DOHH2 (cell line): ENCODE measurements at regions not wholly inside any gene's neighbourhood (a gene's known extent, or its start where the extent isn't known, plus 50 kb on each side); places are given as distances from the start of the nearest gene placed in this dataset.

ENCODE experiments used
- H3F3A ChIP-seq: fragments of 200-600 bp; sonication (generic), shearing (Covaris generic); 2 replicates; pipeline ENCODE4 v1.6.0; 2016; ENCODE audit warnings: antibody characterized with exemption, mild to moderate bottlenecking; ENCODE audit not compliant: control insufficient read depth, insufficient read depth
- H3K27ac ChIP-seq: fragments of 200-600 bp; sonication (generic); 2 replicates; pipeline ENCODE4 v1.5.1; 2014; ENCODE audit warnings: low read depth, mild to moderate bottlenecking, low read length, moderate library complexity
- H3K27me3 ChIP-seq: fragments of 200-600 bp; sonication (generic); 2 replicates; pipeline ENCODE4 v1.6.1; 2014; ENCODE audit warnings: mild to moderate bottlenecking, low read length, mixed read lengths; ENCODE audit not compliant: control insufficient read depth
- H3K36me3 ChIP-seq: fragments of 200-600 bp; sonication (generic); 2 replicates; pipeline ENCODE4 v1.6.1; 2014; ENCODE audit warnings: mild to moderate bottlenecking, low read length, moderate library complexity, mixed read lengths; ENCODE audit not compliant: control insufficient read depth
- H3K4me1 ChIP-seq: fragments of 200-600 bp; sonication (generic); 2 replicates; pipeline ENCODE4 v1.6.1; 2014; ENCODE audit warnings: mild to moderate bottlenecking, low read length, mixed read lengths; ENCODE audit not compliant: control insufficient read depth
- H3K4me2 ChIP-seq: fragments of 200-600 bp; sonication (generic); 2 replicates; pipeline ENCODE4 v1.6.0; 2014; ENCODE audit warnings: mild to moderate bottlenecking, low read length, moderate library complexity
- H3K4me3 ChIP-seq: fragments of 200-600 bp; sonication (generic); 2 replicates; pipeline ENCODE4 v1.5.1; 2014; ENCODE audit warnings: mild to moderate bottlenecking, low read length, mixed read lengths
- H3K79me2 ChIP-seq: fragments of 200-600 bp; sonication (generic); 2 replicates; pipeline ENCODE4 v1.6.1; 2014; ENCODE audit warnings: mild to moderate bottlenecking, low read length, mixed read lengths; ENCODE audit not compliant: control insufficient read depth
- H3K9me2 ChIP-seq: fragments of 200-600 bp; sonication (generic); replicated peaks from 2 replicates; pipeline ENCODE4 v1.6.1; 2014; ENCODE audit warnings: mild to moderate bottlenecking, low read length, mixed read lengths; ENCODE audit not compliant: control insufficient read depth
- H3K9me3 ChIP-seq: fragments of 200-600 bp; sonication (generic); 2 replicates; pipeline ENCODE4 v1.6.1; 2014; ENCODE audit warnings: antibody characterized with exemption, low read length, mixed read lengths; ENCODE audit not compliant: control insufficient read depth, insufficient read depth
- H4K20me1 ChIP-seq: fragments of 200-600 bp; sonication (generic); 2 replicates; pipeline ENCODE4 v1.6.0; 2014; ENCODE audit warnings: low read depth, mild to moderate bottlenecking, antibody characterized with exemption, low read length, moderate library complexity; ENCODE audit not compliant: control insufficient read depth, insufficient read depth
- CTCF ChIP-seq: fragments of 200-600 bp; sonication (generic); IDR thresholded peaks from one replicate; pipeline ENCODE4 v1.5.1; 2014; ENCODE audit warnings: antibody characterized with exemption, mild to moderate bottlenecking, low read depth, low read length; ENCODE audit not compliant: poor library complexity, severe bottlenecking
- EZH2phosphoT487 ChIP-seq: fragments of 200-600 bp; sonication (generic); IDR thresholded peaks from 2 replicates; pipeline ENCODE4 v1.6.1; 2017; ENCODE audit warnings: borderline replicate concordance, mild to moderate bottlenecking, antibody characterized with exemption, low read length, moderate library complexity, mixed read lengths

GRCh38 chrX:143781103-143781502, 60.6 kb upstream of the SPANXN2 start:
- Histone ChIP-seq H3K9me2 (no peaks in the 10 kb centered on the region), H3K4me2 (no peak overlapping the region), H3K4me3 (no peak overlapping the region), H3K9me3 (no peaks in the 10 kb centered on the region), H3F3A (no peaks in the 10 kb centered on the region), H3K27ac (no peak overlapping the region), H3K79me2 (no peaks in the 10 kb centered on the region), H3K27me3 (no peaks in the 10 kb centered on the region), H4K20me1 (no peaks in the 10 kb centered on the region), H3K4me1 (no peaks in the 10 kb centered on the region), H3K36me3 (no peaks in the 10 kb centered on the region)
- TF ChIP-seq CTCF: no peak
- TF ChIP-seq EZH2phosphoT487: no peak
